Smooth muscle cell (in vitro differentiated cells): ENCODE measurements at regions not wholly inside any gene's neighbourhood (a gene's known extent, or its start where the extent isn't known, plus 50 kb on each side); places are given as distances from the start of the nearest gene placed in this dataset.

ENCODE experiments used
- DNase-seq: peaks from one replicate; lab custom pipeline; 2025; ENCODE audit not compliant: unreplicated experiment; lab: John Stamatoyannopoulos, UW
- H2AFZ ChIP-seq: fragments of 200-600 bp; sonication (generic); 2 replicates; pipeline ENCODE4 v1.6.0; 2016; ENCODE audit warnings: antibody characterized with exemption, low read depth, mild to moderate bottlenecking
- H3F3A ChIP-seq: fragments of 200-600 bp; sonication (generic); 2 replicates; pipeline ENCODE4 v1.6.0; 2017; ENCODE audit warnings: antibody characterized with exemption, low read depth
- H3K27ac ChIP-seq: fragments of 200-600 bp; sonication (generic); 2 replicates; pipeline ENCODE4 v1.5.1; 2016; ENCODE audit warnings: low read depth, mild to moderate bottlenecking
- H3K27me3 ChIP-seq: fragments of 200-600 bp; sonication (generic); 2 replicates; pipeline ENCODE4 v1.6.1; 2016; ENCODE audit warnings: low read depth, mild to moderate bottlenecking
- H3K36me3 ChIP-seq: fragments of 200-600 bp; sonication (generic); 2 replicates; pipeline ENCODE4 v1.5.1; 2016; ENCODE audit warnings: low read depth
- H3K4me1 ChIP-seq: fragments of 200-600 bp; sonication (generic); 2 replicates; pipeline ENCODE4 v1.5.1; 2016; ENCODE audit warnings: low read depth
- H3K4me2 ChIP-seq: fragments of 200-600 bp; sonication (generic); 2 replicates; pipeline ENCODE4 v1.6.0; 2016; ENCODE audit warnings: mild to moderate bottlenecking
- H3K4me3 ChIP-seq: fragments of 200-600 bp; sonication (generic); 2 replicates; pipeline ENCODE4 v1.5.1; 2016; ENCODE audit warnings: mild to moderate bottlenecking
- H3K79me2 ChIP-seq: fragments of 200-600 bp; sonication (generic); 2 replicates; pipeline ENCODE4 v1.6.0; 2016; ENCODE audit warnings: low read depth, mild to moderate bottlenecking
- H3K9ac ChIP-seq: fragments of 200-600 bp; sonication (generic); 2 replicates; pipeline ENCODE4 v1.6.0; 2016; ENCODE audit warnings: low read depth
- H3K9me3 ChIP-seq: fragments of 200-600 bp; sonication (generic); replicated peaks from 2 replicates; pipeline ENCODE4 v1.5.1; 2016; ENCODE audit warnings: low read depth
- H4K20me1 ChIP-seq: fragments of 200-600 bp; sonication (generic); 2 replicates; pipeline ENCODE4 v1.6.0; 2016; ENCODE audit warnings: low read depth
- WGBS: methylation state at CpG from one replicate; pipeline ENCODE4 v1.1.7; 2016; ENCODE audit warnings: low lambda C conversion rate; 5-methylcytosine and 5-hydroxymethylcytosine counted together
- TF ChIP-seq, protein P1 (sequence below): fragments of 200-600 bp; sonication (generic); IDR thresholded peaks from 2 replicates; pipeline ENCODE4 v1.5.1; 2017; ENCODE audit warnings: borderline replicate concordance, mild to moderate bottlenecking, antibody characterized with exemption; ENCODE audit not compliant: insufficient read depth, poor library complexity, severe bottlenecking

DNA sequence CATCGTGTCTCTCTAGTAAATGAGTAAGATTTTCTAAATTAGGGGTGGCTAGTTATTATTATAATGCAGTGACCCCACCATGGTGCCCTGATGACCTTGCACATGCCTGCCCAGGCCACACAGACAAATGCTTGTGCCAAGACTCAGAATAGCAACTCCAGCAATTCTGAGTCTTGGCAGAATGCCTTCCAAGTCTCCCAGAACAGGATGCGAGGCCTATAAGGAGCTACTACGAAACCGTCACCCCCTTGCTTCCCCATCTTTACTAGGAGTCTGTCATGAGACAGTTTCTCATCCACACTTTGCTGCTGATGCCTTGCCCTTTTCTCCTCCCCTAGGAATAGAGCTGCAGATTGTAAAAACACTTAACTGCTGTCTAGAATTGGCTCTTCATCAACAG, 559.9 kb downstream of the TRHDE start:
- H3K9me3 ChIP-seq = no peaks in the 10 kb centered on the region
- no peaks in the 10 kb centered on the region for H3K27me3 ChIP-seq
- H3K27ac ChIP-seq = no peak overlapping the region
- H3K4me1 ChIP-seq = no peaks in the 10 kb centered on the region
- no peak overlapping the region for H3K4me3 ChIP-seq
- TF ChIP-seq, protein P1, sequence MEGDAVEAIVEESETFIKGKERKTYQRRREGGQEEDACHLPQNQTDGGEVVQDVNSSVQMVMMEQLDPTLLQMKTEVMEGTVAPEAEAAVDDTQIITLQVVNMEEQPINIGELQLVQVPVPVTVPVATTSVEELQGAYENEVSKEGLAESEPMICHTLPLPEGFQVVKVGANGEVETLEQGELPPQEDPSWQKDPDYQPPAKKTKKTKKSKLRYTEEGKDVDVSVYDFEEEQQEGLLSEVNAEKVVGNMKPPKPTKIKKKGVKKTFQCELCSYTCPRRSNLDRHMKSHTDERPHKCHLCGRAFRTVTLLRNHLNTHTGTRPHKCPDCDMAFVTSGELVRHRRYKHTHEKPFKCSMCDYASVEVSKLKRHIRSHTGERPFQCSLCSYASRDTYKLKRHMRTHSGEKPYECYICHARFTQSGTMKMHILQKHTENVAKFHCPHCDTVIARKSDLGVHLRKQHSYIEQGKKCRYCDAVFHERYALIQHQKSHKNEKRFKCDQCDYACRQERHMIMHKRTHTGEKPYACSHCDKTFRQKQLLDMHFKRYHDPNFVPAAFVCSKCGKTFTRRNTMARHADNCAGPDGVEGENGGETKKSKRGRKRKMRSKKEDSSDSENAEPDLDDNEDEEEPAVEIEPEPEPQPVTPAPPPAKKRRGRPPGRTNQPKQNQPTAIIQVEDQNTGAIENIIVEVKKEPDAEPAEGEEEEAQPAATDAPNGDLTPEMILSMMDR = no peak
- WGBS = 77% methylated on average over 4 of the region's 4 CpGs
- H4K20me1 ChIP-seq = no peaks in the 10 kb centered on the region
- no peak overlapping the region for H3K4me2 ChIP-seq
- no peaks in the 10 kb centered on the region for H3K79me2 ChIP-seq
- no peaks in the 10 kb centered on the region for H3K36me3 ChIP-seq
- H3K9ac ChIP-seq = no peak overlapping the region
- no peaks in the 10 kb centered on the region for H3F3A ChIP-seq
- H2AFZ ChIP-seq = no peak overlapping the region
- DNase-seq = no peak

DNA sequence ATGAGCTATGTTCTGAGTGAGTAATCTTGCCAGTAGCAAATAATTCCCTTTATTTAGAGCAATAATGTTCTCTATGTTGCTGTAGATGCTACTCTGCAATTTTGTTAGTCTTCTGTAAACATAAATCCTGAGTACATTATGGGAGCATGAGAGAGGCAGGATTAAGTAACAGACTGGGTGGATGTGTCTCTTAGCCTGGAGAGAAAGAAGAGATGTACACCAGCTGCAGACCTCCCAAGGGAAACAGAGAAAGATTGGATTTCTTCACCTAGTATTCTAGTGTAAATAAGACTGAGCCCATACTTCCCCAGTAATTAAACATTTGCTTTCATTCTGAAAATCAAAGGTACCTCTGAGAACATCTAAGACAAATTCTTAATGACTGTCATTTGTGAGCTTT, 564.0 kb downstream of the TRHDE start:
- Histone ChIP-seq H3K79me2 (no peaks in the 10 kb centered on the region), H2AFZ (peak overlapping the region; percentile 59), H4K20me1 (no peaks in the 10 kb centered on the region), H3K27me3 (no peaks in the 10 kb centered on the region), H3F3A (no peaks in the 10 kb centered on the region), H3K4me3 (no peak overlapping the region), H3K4me1 (no peaks in the 10 kb centered on the region), H3K36me3 (no peaks in the 10 kb centered on the region), H3K4me2 (peak overlapping the region; percentile 26), H3K9ac (no peak overlapping the region), H3K27ac (no peak overlapping the region), H3K9me3 (no peaks in the 10 kb centered on the region)
- DNase-seq = no peak
- TF ChIP-seq, protein P1 = no peak

DNA sequence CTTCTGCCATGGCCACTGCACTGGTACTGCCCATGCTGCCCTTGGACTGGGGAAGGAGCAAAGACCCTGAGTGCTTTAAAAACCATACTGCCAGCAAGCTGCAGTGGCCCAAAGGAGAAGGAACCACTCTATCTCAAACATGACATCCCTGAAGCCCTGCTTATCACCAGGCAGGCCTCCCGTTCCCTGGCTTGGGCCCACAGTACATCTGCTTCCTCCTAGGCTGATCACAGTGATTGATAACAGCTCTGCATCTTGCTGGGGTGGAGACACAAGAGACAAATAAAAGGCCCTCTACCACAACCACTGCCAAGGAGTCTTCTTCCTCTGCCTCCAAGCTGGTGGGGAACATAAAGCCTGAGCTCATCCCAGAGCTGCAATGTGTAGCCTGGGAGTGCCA, 567.5 kb downstream of the TRHDE start:
- 55% methylated on average over 1 of the region's 1 CpG for WGBS
- no peak overlapping the region for H3K4me3 ChIP-seq
- no peaks in the 10 kb centered on the region for H3K36me3 ChIP-seq
- TF ChIP-seq, protein P1 = no peak
- DNase-seq = no peak
- H4K20me1 ChIP-seq = no peaks in the 10 kb centered on the region
- no peaks in the 10 kb centered on the region for H3K27me3 ChIP-seq
- no peak overlapping the region for H3K27ac ChIP-seq
- H3K4me2 ChIP-seq = no peak overlapping the region
- H2AFZ ChIP-seq = peak overlapping the region; percentile 18
- no peaks in the 10 kb centered on the region for H3K79me2 ChIP-seq
- H3K4me1 ChIP-seq = no peaks in the 10 kb centered on the region
- H3K9ac ChIP-seq = no peak overlapping the region
- H3K9me3 ChIP-seq = no peaks in the 10 kb centered on the region
- H3F3A ChIP-seq = no peaks in the 10 kb centered on the region

DNA sequence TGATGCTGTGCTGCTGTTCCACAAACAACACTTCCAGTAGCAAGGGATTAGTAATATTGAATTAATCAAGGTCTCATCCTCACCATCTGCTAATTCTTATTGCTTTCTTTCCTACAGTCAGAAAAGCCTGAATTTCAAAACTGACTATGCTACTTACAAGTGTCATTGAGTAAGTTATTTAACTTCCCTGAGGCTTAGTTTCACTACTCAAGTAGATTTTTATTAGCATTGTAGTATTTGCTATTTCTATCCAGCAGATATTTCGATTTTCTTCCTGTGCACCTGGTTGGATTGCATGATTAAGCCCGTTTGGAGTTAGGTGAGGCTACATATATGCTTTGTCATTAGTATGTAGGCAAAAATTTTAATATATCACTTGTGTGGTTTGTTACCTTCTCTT, 591.5 kb downstream of the TRHDE start:
- WGBS = 65% methylated on average over 2 of the region's 2 CpGs
- TF ChIP-seq, protein P1 = no peak
- H4K20me1 ChIP-seq = no peaks in the 10 kb centered on the region

More for the DNA sequence above, 591.5 kb downstream of the TRHDE start:
- Histone ChIP-seq H2AFZ (no peak overlapping the region), H3K4me1 (no peaks in the 10 kb centered on the region), H3K4me2 (no peak overlapping the region), H3K36me3 (no peaks in the 10 kb centered on the region), H3K27me3 (no peaks in the 10 kb centered on the region), H3K27ac (no peak overlapping the region), H3K9ac (no peak overlapping the region), H3K4me3 (no peak overlapping the region), H3F3A (no peaks in the 10 kb centered on the region), H3K9me3 (no peaks in the 10 kb centered on the region), H3K79me2 (no peaks in the 10 kb centered on the region)
- DNase-seq = no peak
